ENCODE measurements at regions not wholly inside any gene's neighbourhood (a gene's known extent, or its start where the extent isn't known, plus 50 kb on each side); places are given as distances from the start of the nearest gene placed in this dataset.
"Not testable (repeated sequence)": the region's sequence is repeated elsewhere in the genome, so short reads cannot be mapped to it uniquely, and the experiment has no call there.

- H3K9me3 ChIP-seq (ENCODE audit: control insufficient read depth, insufficient read depth, low read length): no peaks in the 10 kb centered on the region
- H3K36me3 ChIP-seq (ENCODE audit: control insufficient read depth, insufficient read depth, low read length): no peaks in the 10 kb centered on the region
- DNase-seq (ENCODE audit: low read depth, low spot score): no peak
- H3K27ac ChIP-seq (ENCODE audit: low read length): no peak overlapping the region
- H3K4me1 ChIP-seq (ENCODE audit: control insufficient read depth, insufficient read depth, low read length): no peaks in the 10 kb centered on the region
- no peaks in the 10 kb centered on the region for H3K27me3 ChIP-seq (ENCODE audit: control insufficient read depth, insufficient read depth, low read length)
- no CpG with 5 or more reads among the region's 2 CpGs for WGBS (ENCODE audit: insufficient coverage, insufficient read length)
- H3K4me3 ChIP-seq (ENCODE audit: low read length): no peak overlapping the region
These were observed 137.7 kb downstream of the AHR start for GRCh38 chr7:17436126-17436525.

- H3K4me3 ChIP-seq (ENCODE audit: low read length): no peak overlapping the region
- no peaks in the 10 kb centered on the region for H3K4me1 ChIP-seq (ENCODE audit: control insufficient read depth, insufficient read depth, low read length)
- no CpG with 5 or more reads among the region's 1 CpG for WGBS (ENCODE audit: insufficient coverage, insufficient read length)
- no peaks in the 10 kb centered on the region for H3K36me3 ChIP-seq (ENCODE audit: control insufficient read depth, insufficient read depth, low read length)
- H3K27me3 ChIP-seq (ENCODE audit: control insufficient read depth, insufficient read depth, low read length): no peaks in the 10 kb centered on the region
- no peak for DNase-seq (ENCODE audit: low read depth, low spot score)
- H3K9me3 ChIP-seq (ENCODE audit: control insufficient read depth, insufficient read depth, low read length): no peaks in the 10 kb centered on the region
- H3K27ac ChIP-seq (ENCODE audit: low read length): no peak overlapping the region
These were observed 139.1 kb downstream of the AHR start for GRCh38 chr7:17437586-17437985.

- DNase-seq (ENCODE audit: low read depth, low spot score): peak; percentile 22
- not testable (repeated sequence) for H3K4me3 ChIP-seq (ENCODE audit: low read length); H3K36me3 ChIP-seq (ENCODE audit: control insufficient read depth, insufficient read depth, low read length); H3K27me3 ChIP-seq (ENCODE audit: control insufficient read depth, insufficient read depth, low read length); H3K27ac ChIP-seq (ENCODE audit: low read length); H3K9me3 ChIP-seq (ENCODE audit: control insufficient read depth, insufficient read depth, low read length); H3K4me1 ChIP-seq (ENCODE audit: control insufficient read depth, insufficient read depth, low read length)
- no CpG with 5 or more reads among the region's 3 CpGs for WGBS (ENCODE audit: insufficient coverage, insufficient read length)
These were observed 141.8 kb downstream of the AHR start for GRCh38 chr7:17440025-17440784.

- H3K4me3 ChIP-seq (ENCODE audit: low read length): no peak overlapping the region
- no peaks in the 10 kb centered on the region for H3K27me3 ChIP-seq (ENCODE audit: control insufficient read depth, insufficient read depth, low read length)
- DNase-seq (ENCODE audit: low read depth, low spot score): no peak
- no CpG with 5 or more reads among the region's 5 CpGs for WGBS (ENCODE audit: insufficient coverage, insufficient read length)
- no peaks in the 10 kb centered on the region for H3K36me3 ChIP-seq (ENCODE audit: control insufficient read depth, insufficient read depth, low read length)
- no peak overlapping the region for H3K27ac ChIP-seq (ENCODE audit: low read length)
- H3K9me3 ChIP-seq (ENCODE audit: control insufficient read depth, insufficient read depth, low read length): no peaks in the 10 kb centered on the region
- H3K4me1 ChIP-seq (ENCODE audit: control insufficient read depth, insufficient read depth, low read length): no peaks in the 10 kb centered on the region
These were observed 142.4 kb downstream of the AHR start for GRCh38 chr7:17440831-17441230.

GRCh38 chr7:17441557-17441956 is 143.1 kb downstream of the AHR start:
- H3K27ac ChIP-seq (ENCODE audit: low read length): no peak overlapping the region
- no peaks in the 10 kb centered on the region for H3K9me3 ChIP-seq (ENCODE audit: control insufficient read depth, insufficient read depth, low read length)
- no peak for DNase-seq (ENCODE audit: low read depth, low spot score)

GRCh38 chr7:17444151-17444550 is 145.7 kb downstream of the AHR start:
- no peaks in the 10 kb centered on the region for H3K4me1 ChIP-seq (ENCODE audit: control insufficient read depth, insufficient read depth, low read length)
- WGBS (ENCODE audit: insufficient coverage, insufficient read length): no CpG with 5 or more reads among the region's 2 CpGs
- no peak overlapping the region for H3K27ac ChIP-seq (ENCODE audit: low read length)
- H3K36me3 ChIP-seq (ENCODE audit: control insufficient read depth, insufficient read depth, low read length): no peaks in the 10 kb centered on the region
- H3K4me3 ChIP-seq (ENCODE audit: low read length): no peak overlapping the region
- no peak for DNase-seq (ENCODE audit: low read depth, low spot score)
- H3K27me3 ChIP-seq (ENCODE audit: control insufficient read depth, insufficient read depth, low read length): no peaks in the 10 kb centered on the region
- no peaks in the 10 kb centered on the region for H3K9me3 ChIP-seq (ENCODE audit: control insufficient read depth, insufficient read depth, low read length)

More at GRCh38 chr7:17441557-17441956, 143.1 kb downstream of the AHR start:
- Histone ChIP-seq H3K36me3 (ENCODE audit: control insufficient read depth, insufficient read depth, low read length) (no peaks in the 10 kb centered on the region), H3K27me3 (ENCODE audit: control insufficient read depth, insufficient read depth, low read length) (no peaks in the 10 kb centered on the region), H3K4me3 (ENCODE audit: low read length) (no peak overlapping the region), H3K4me1 (ENCODE audit: control insufficient read depth, insufficient read depth, low read length) (no peaks in the 10 kb centered on the region)

GRCh38 chr7:17444673-17445072 is 146.2 kb downstream of the AHR start:
- Histone ChIP-seq H3K9me3 (ENCODE audit: control insufficient read depth, insufficient read depth, low read length) (no peaks in the 10 kb centered on the region), H3K4me1 (ENCODE audit: control insufficient read depth, insufficient read depth, low read length) (no peaks in the 10 kb centered on the region), H3K36me3 (ENCODE audit: control insufficient read depth, insufficient read depth, low read length) (no peaks in the 10 kb centered on the region), H3K4me3 (ENCODE audit: low read length) (no peak overlapping the region), H3K27me3 (ENCODE audit: control insufficient read depth, insufficient read depth, low read length) (no peaks in the 10 kb centered on the region), H3K27ac (ENCODE audit: low read length) (no peak overlapping the region)
- no CpG with 5 or more reads among the region's 1 CpG for WGBS (ENCODE audit: insufficient coverage, insufficient read length)
- DNase-seq (ENCODE audit: low read depth, low spot score): no peak

- no peaks in the 10 kb centered on the region for H3K9me3 ChIP-seq (ENCODE audit: control insufficient read depth, insufficient read depth, low read length)
- no peak overlapping the region for H3K4me3 ChIP-seq (ENCODE audit: low read length)
- WGBS (ENCODE audit: insufficient coverage, insufficient read length): no CpG with 5 or more reads among the region's 4 CpGs
- no peaks in the 10 kb centered on the region for H3K27me3 ChIP-seq (ENCODE audit: control insufficient read depth, insufficient read depth, low read length)
- H3K27ac ChIP-seq (ENCODE audit: low read length): no peak overlapping the region
- no peaks in the 10 kb centered on the region for H3K36me3 ChIP-seq (ENCODE audit: control insufficient read depth, insufficient read depth, low read length)
- H3K4me1 ChIP-seq (ENCODE audit: control insufficient read depth, insufficient read depth, low read length): no peaks in the 10 kb centered on the region
- DNase-seq (ENCODE audit: low read depth, low spot score): no peak
These were observed 147.9 kb downstream of the AHR start for GRCh38 chr7:17446340-17446739.

- WGBS (ENCODE audit: insufficient coverage, insufficient read length): no CpG with 5 or more reads among the region's 1 CpG
- Histone ChIP-seq H3K27ac (ENCODE audit: low read length) (no peak overlapping the region), H3K9me3 (ENCODE audit: control insufficient read depth, insufficient read depth, low read length) (no peaks in the 10 kb centered on the region), H3K4me3 (ENCODE audit: low read length) (no peak overlapping the region), H3K27me3 (ENCODE audit: control insufficient read depth, insufficient read depth, low read length) (no peaks in the 10 kb centered on the region), H3K36me3 (ENCODE audit: control insufficient read depth, insufficient read depth, low read length) (no peaks in the 10 kb centered on the region), H3K4me1 (ENCODE audit: control insufficient read depth, insufficient read depth, low read length) (no peaks in the 10 kb centered on the region)
- DNase-seq (ENCODE audit: low read depth, low spot score): no peak
These were observed 149.5 kb downstream of the AHR start for GRCh38 chr7:17447728-17448478.

- no peaks in the 10 kb centered on the region for H3K9me3 ChIP-seq (ENCODE audit: control insufficient read depth, insufficient read depth, low read length)
- no peak overlapping the region for H3K4me3 ChIP-seq (ENCODE audit: low read length)
- no peaks in the 10 kb centered on the region for H3K4me1 ChIP-seq (ENCODE audit: control insufficient read depth, insufficient read depth, low read length)
- H3K36me3 ChIP-seq (ENCODE audit: control insufficient read depth, insufficient read depth, low read length): no peaks in the 10 kb centered on the region
- DNase-seq (ENCODE audit: low read depth, low spot score): no peak
- no CpG with 5 or more reads among the region's 2 CpGs for WGBS (ENCODE audit: insufficient coverage, insufficient read length)
- H3K27ac ChIP-seq (ENCODE audit: low read length): no peak overlapping the region
- H3K27me3 ChIP-seq (ENCODE audit: control insufficient read depth, insufficient read depth, low read length): no peaks in the 10 kb centered on the region
These were observed 150.3 kb downstream of the AHR start for GRCh38 chr7:17448479-17449423.
